A673 (cell line): ENCODE measurements at regions not wholly inside any gene's neighbourhood (a gene's known extent, or its start where the extent isn't known, plus 50 kb on each side); places are given as distances from the start of the nearest gene placed in this dataset.

ENCODE experiments used
- BruUV-seq: library from RNA; stranded (reverse); fragments of 400-500 nt; replicated peaks from 2 replicates; lab custom pipeline; 2021; lab: Mats Ljungman, UMichigan
- CTCF ChIA-PET: fragments of 300-600 bp; sonication (Branson Sonifier 250); formaldehyde crosslinking; loops from one replicate; lab custom pipeline; 2022; ENCODE audit warnings: antibody characterized with exemption; lab: Charles Lee
- POLR2A ChIA-PET: fragments of 300-600 bp; sonication (Branson Sonifier 250); formaldehyde crosslinking; loops from one replicate; lab custom pipeline; 2022; ENCODE audit warnings: antibody characterized with exemption; ENCODE audit not compliant: low non-redundant PET; lab: Charles Lee
- DNase-seq: peaks from one replicate; pipeline ENCODE4 v3.0.0-alpha.2; 2015; ENCODE audit warnings: low spot score
- H3K27ac ChIP-seq: fragments of 200-600 bp; sonication (generic); 2 replicates; pipeline ENCODE4 v1.5.1; 2016; ENCODE audit warnings: mixed run types, low read depth, mild to moderate bottlenecking, mixed read lengths, antibody characterized with exemption, low read length; ENCODE audit not compliant: poor library complexity, severe bottlenecking
- H3K27me3 ChIP-seq: fragments of 200-600 bp; sonication (generic); replicated peaks from 2 replicates; pipeline ENCODE4 v1.6.1; 2017; ENCODE audit warnings: mixed run types, low read depth, mild to moderate bottlenecking, mixed read lengths, antibody characterized with exemption, low read length; ENCODE audit not compliant: insufficient read depth, poor library complexity
- H3K36me3 ChIP-seq: fragments of 200-600 bp; sonication (generic); 2 replicates; pipeline ENCODE4 v1.6.1; 2016; ENCODE audit warnings: mixed run types, mild to moderate bottlenecking, mixed read lengths, antibody characterized with exemption, low read length; ENCODE audit not compliant: insufficient read depth, poor library complexity, severe bottlenecking
- H3K4me1 ChIP-seq: fragments of 200-600 bp; sonication (generic); 2 replicates; pipeline ENCODE4 v1.6.1; 2017; ENCODE audit warnings: mixed run types, mild to moderate bottlenecking, mixed read lengths, antibody characterized with exemption, low read length; ENCODE audit not compliant: insufficient read depth, poor library complexity, severe bottlenecking
- H3K4me3 ChIP-seq: fragments of 200-600 bp; sonication (generic); 2 replicates; pipeline ENCODE4 v1.5.1; 2016; ENCODE audit warnings: low read depth, mixed run types, mild to moderate bottlenecking, mixed read lengths, low read length; ENCODE audit not compliant: poor library complexity, severe bottlenecking
- H3K9me3 ChIP-seq: fragments of 200-600 bp; sonication (generic); 2 replicates; pipeline ENCODE4 v1.6.1; 2016; ENCODE audit warnings: mixed run types, low read depth, mild to moderate bottlenecking, mixed read lengths, antibody characterized with exemption, low read length; ENCODE audit not compliant: poor library complexity, severe bottlenecking
- EZH2 ChIP-seq: fragments of 200-600 bp; sonication (generic); IDR thresholded peaks from 2 replicates; pipeline ENCODE4 v1.6.1; 2017; ENCODE audit warnings: borderline replicate concordance, low read depth, mild to moderate bottlenecking, mixed read lengths, antibody characterized with exemption, low read length; ENCODE audit not compliant: poor library complexity, severe bottlenecking
- intact Hi-C: fragments of 100-400 bp; cut with micrococcal nuclease; formaldehyde crosslinking; loops from one replicate; pipeline ENCODE4 v1.10.0; 2022; ENCODE audit not compliant: unreplicated experiment
- TF ChIP-seq, protein P1 (sequence below): fragments of 300-800, 200-600 bp; sonication (generic); conservative IDR thresholded peaks from 2 replicates; pipeline ENCODE4 v1.5.1; 2017; ENCODE audit warnings: low read depth, mild to moderate bottlenecking, antibody characterized with exemption, low read length, moderate library complexity, mixed read lengths

- H3K36me3 ChIP-seq: no peaks in the 10 kb centered on the region
- TF ChIP-seq, protein P1, sequence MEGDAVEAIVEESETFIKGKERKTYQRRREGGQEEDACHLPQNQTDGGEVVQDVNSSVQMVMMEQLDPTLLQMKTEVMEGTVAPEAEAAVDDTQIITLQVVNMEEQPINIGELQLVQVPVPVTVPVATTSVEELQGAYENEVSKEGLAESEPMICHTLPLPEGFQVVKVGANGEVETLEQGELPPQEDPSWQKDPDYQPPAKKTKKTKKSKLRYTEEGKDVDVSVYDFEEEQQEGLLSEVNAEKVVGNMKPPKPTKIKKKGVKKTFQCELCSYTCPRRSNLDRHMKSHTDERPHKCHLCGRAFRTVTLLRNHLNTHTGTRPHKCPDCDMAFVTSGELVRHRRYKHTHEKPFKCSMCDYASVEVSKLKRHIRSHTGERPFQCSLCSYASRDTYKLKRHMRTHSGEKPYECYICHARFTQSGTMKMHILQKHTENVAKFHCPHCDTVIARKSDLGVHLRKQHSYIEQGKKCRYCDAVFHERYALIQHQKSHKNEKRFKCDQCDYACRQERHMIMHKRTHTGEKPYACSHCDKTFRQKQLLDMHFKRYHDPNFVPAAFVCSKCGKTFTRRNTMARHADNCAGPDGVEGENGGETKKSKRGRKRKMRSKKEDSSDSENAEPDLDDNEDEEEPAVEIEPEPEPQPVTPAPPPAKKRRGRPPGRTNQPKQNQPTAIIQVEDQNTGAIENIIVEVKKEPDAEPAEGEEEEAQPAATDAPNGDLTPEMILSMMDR: no peak
- no peak for TF ChIP-seq EZH2
- no peak for DNase-seq
- POLR2A ChIA-PET: no interaction called here
- peaks cover 42% of the 10 kb centered on the region for H3K9me3 ChIP-seq
- intact Hi-C loops: no loop called here
- no peaks in the 10 kb centered on the region for H3K27me3 ChIP-seq
- CTCF ChIA-PET: no interaction called here
- BruUV-seq: no TSS peak
- no peak overlapping the region for H3K4me3 ChIP-seq
- no peaks in the 10 kb centered on the region for H3K4me1 ChIP-seq
- no peak overlapping the region for H3K27ac ChIP-seq
Observed at GRCh38 chr11:42098075-42098474, 638.6 kb upstream of the LRRC4C start.

- Histone ChIP-seq H3K4me3 (no peak overlapping the region), H3K27me3 (no peaks in the 10 kb centered on the region), H3K9me3 (peaks cover 27% of the 10 kb centered on the region), H3K27ac (no peak overlapping the region), H3K36me3 (no peaks in the 10 kb centered on the region), H3K4me1 (no peaks in the 10 kb centered on the region)
- ChIA-PET POLR2A (no interaction called here), CTCF (no interaction called here)
- intact Hi-C loops: no loop called here
- no peak for DNase-seq
- BruUV-seq: no TSS peak
- no peak for TF ChIP-seq EZH2
- TF ChIP-seq, protein P1: no peak
Observed at GRCh38 chr11:42112866-42113265, 653.4 kb upstream of the LRRC4C start.

- DNase-seq: no peak
- no TSS peak for BruUV-seq
- Histone ChIP-seq H3K9me3 (peaks cover 37% of the 10 kb centered on the region), H3K27ac (no peak overlapping the region), H3K27me3 (no peaks in the 10 kb centered on the region), H3K4me3 (no peak overlapping the region), H3K4me1 (no peaks in the 10 kb centered on the region), H3K36me3 (no peaks in the 10 kb centered on the region)
- intact Hi-C loops: no loop called here
- CTCF ChIA-PET: no interaction called here
- no peak for TF ChIP-seq EZH2
- TF ChIP-seq, protein P1: no peak
- POLR2A ChIA-PET: no interaction called here
Observed at GRCh38 chr11:42114927-42115326, 655.5 kb upstream of the LRRC4C start.
